Activated T-cell treated with anti-CD3 and anti-CD28 coated beads, Interleukin-2, amount 50 U/mL, for 1 hour (primary cell): ENCODE measurements at regions not wholly inside any gene's neighbourhood (a gene's known extent, or its start where the extent isn't known, plus 50 kb on each side); places are given as distances from the start of the nearest gene placed in this dataset.

ENCODE experiments used
- DNase-seq: peaks from one replicate; pipeline ENCODE4 v3.0.0-alpha.2; 2020

GRCh38 chr2:118223992-118224894 is 136.0 kb downstream of the INSIG2 start:
- peak; percentile 42 for DNase-seq

DNA sequence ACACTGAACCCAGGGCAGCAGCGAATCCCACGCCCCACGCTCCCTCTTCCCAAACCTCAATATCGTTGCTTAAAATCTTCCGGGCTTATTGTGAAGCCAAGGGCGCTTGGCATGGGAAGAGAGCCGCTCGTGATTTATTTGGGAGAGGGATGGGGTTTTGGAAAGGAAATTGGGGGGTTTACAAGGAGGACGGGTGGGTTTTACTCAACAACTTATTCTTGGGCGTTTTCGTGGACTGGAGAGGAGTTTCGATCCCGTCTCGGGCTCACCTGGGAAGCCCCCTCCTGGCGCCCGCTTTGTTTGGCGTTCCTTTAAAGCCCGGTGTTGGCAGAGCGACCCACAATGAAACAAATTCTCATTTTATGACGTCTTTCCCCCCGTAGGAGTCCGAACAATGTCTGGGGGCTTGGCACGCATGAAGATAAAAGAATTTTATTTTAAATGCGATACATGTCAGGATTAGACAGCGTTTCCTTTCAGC is 135.3 kb downstream of the INSIG2 start:
- DNase-seq, result peak; percentile 23

GRCh38 chr2:118222672-118223421 is 134.6 kb downstream of the INSIG2 start:
- DNase-seq, result no peak

DNA sequence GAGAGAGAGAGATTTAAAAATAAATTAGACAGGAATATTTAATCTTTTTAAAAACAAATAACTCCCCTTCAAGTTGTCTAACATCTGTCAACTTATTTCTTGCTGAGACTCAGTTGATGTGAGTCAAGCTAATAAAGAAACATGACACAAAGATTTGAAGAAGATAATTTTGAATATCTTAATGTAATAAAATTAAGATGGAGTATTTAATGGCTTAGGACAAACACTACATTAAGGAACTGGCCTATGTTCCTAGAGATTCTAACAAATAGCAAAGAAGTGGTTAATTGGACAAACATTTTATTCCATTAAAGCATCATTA is 134.0 kb downstream of the INSIG2 start:
- no peak for DNase-seq

DNA sequence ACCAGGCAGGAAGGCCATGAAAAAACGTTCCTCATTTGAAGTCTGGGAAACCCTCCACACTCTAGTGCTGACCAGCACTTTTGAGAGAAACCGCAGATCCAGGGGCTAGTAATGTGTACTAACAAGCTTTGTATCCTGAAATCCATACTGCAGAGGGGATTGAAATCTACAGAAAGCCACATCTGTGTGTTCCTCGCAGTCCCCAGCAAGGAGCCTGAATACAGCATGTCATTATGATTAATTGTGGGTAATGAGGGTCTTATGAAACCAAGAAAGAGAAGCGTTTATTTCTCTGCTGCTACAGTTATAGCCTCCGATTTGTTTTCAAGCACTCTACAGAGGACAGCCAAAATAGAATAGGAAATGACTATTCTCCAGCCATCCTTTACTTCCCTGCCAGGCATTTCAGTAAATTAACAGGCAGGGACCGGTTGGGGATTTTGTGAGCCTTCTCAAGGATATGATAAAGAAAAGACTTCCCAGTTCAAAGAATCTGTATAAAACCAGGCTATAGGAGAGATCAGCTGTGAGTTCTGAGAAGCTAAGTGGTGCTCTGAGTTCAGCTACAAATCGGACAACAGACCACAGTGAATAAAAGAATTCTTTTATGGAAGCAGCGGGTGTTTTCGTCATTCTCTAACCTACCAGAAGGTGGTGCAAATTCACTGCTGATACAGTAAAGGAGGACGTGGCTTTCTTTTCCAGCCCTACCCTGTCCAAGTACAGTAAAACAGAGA is 133.4 kb downstream of the INSIG2 start:
- no peak for DNase-seq

GRCh38 chr2:118219611-118220010 is 131.3 kb downstream of the INSIG2 start:
- DNase-seq, result no peak

- no peak for DNase-seq
Measured at GRCh38 chr2:118216224-118216623, 128.0 kb downstream of the INSIG2 start.

DNA sequence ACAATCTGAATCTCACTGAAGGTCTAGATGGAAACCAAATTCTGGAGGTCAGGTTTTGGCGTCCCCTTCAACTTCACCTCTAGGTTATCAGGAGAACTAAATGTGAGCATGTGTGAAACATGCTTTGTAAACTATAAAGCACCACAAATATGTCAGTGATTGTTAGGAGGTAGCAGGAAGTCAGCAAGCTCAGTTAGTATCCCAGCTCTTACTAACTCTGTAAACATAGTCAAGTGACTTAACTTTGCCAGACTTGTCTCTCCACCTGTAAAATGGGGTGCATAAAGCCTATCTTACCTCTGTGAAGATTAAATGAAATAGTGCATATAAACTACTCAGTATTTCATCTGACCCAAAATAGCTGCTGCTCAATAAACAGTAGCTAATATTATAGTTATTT is 121.5 kb downstream of the INSIG2 start:
- no peak for DNase-seq

DNA sequence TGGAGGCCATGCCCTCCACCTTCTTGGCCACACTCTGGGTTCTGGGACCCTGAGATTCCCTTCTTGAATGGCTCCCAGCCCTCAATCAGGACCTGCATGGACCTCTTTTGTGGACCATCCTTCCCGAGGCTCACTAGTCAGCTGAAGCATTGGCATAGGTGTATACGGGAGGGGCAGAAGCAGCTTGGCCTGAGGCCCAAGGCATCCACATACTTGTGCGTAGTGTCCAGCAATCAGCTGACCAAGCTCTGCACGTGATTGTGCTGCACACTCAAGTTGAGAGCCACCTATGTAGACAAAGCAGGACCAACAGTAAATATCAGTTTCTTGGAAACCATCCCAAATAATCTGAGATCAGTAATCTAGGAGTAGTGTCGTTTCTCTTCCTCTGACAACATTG is 119.6 kb downstream of the INSIG2 start:
- no peak for DNase-seq

- peak; percentile 64 for DNase-seq
Measured at GRCh38 chr2:118202707-118203303, 114.5 kb downstream of the INSIG2 start.

- no peak for DNase-seq
Measured at GRCh38 chr2:118198268-118198667, 110.0 kb downstream of the INSIG2 start.

DNA sequence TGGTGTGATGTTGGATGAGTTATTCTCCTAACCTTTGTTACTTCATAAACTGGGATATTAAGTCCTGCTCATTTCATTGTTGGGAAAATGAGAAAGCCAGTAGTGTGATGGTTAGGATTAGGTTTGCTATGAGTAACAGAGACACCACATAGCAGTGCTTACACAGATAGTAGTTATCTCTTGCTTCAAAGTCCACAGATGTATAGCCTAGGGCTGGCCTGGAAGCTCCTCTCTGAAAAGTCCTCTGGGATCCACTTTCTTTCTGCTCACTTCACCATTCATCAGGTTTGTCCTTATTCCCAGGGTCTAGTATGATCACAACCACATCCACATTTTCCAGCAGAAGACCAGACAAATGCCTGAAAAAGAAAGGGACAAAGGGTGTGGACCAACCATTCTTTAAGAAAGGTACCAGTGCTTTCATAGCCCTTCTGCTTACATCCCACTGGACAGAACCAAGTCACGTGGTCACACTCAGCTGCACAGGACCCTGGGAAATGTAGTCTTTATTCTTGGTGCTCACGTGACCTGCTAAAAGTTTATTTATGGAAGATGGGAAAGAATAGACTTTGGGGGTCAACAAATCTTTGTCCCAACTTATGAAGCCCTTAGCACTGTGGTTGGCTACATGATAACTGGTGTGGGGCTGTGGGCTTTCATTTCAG is 108.9 kb downstream of the INSIG2 start:
- no peak for DNase-seq

DNA sequence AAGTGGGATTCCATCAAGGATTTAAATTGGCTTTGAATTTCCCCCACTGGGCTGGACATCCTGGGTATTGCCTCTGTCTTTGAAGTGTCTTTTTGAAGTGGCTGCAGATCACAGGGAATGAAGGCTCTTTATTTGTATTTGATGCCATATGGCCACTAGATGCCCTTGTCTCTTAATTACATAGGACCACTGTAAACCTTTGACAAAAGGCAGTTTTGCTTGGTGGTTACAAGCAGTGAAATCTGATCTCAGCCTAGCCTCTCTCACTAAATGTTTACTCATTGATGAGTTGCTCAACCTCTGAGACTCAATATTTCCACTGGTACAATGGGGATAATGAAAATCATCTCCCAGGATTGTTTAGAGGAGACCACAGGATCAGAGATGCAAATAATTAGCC is 102.2 kb downstream of the INSIG2 start:
- no peak for DNase-seq

DNA sequence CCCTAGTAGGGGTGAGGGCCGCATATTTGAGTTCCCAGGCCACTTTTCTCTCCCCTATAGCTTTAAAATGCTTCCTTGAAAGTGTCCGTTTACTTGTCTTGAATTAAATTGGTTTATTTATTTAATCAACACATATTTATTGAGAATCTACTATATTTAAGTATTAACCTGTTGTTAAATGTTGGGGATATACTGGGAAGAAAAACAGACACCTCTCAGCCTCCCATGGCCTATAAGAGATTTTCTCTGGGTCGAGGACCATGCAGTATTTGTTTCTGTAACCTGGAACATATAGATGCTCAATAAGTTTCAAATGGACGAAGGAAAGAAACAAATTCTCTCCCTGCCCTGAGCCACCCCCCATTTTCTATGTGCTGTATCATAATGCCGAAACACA is 98.6 kb downstream of the INSIG2 start:
- no peak for DNase-seq

DNA sequence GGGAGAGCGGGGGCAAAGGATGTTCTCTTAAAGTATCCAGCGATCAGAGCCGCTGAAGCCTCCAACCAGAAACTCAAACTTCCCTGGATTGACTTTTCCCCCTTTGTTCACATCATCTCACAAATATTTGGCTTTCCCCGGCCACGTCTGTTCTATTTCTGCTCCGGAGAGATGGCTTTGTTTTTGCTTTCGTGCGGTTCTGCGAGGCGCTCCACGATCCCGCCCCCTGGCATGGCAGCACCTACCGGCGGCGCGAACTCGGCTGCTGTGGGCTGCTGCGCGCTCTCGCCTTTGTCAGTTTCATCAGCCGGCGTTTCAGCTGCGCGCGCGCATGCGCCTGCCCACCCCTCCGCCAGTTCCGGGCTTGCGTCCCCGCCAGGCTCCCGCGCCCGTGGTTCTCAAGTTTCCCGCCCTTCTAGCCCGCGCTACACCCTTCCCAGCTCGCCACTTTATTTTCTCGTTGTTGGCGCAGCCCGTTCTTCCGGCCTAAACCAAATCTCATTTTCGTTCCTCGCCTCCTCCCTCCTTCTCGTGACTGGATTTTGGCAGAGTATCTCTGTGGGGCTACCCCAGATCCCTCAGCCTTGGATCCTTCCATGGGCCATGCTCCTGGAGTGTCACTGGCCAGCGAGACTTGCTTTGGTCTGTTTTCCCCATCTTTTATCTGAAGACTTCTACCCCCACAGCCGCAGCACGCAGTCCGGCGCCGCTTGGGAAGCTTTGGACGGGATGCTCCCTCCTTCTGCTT is 98.0 kb downstream of the INSIG2 start:
- DNase-seq, result peak; percentile 86

- peak; percentile 60 for DNase-seq
Measured at GRCh38 chr2:118185210-118186109, 97.2 kb downstream of the INSIG2 start.

DNA sequence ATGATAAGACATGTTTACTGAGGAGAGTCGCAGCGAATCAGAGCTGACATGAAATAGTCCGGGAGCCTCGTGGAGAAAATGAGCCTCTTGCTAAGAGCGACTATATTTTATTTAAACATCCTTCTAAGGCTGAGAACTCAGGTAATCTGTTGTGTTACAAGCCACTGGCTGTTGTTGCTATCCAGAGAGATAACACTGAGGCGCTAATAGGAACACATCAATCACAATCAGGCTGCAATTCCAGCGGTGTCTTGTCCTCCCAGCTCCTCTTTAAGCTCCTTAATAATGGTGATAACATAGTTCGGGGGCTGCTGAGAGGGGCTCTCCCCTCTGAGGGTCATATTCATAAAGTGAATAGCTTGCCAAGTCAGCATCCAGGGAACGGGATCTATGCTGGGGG is 95.1 kb downstream of the INSIG2 start:
- no peak for DNase-seq

GRCh38 chr2:118179445-118179844 is 91.2 kb downstream of the INSIG2 start:
- no peak for DNase-seq

DNA sequence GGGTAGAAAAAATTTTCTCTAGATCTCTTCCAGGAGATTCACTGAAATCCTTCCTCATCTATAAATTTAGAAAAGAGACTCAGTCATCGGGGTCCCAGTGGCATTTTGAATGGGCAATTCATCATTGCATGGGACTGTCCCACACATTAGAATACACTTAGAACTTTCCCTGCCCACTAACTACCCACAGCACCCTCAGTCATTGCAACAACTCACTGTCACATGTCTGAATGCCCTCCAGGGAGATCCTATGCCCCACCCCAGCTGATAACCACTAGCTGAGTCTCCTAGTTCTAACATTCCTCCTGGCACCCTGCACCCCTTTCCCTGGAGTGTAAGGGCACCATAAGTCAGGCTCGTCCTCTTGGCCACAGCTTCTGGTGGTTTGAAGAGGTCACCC is 89.6 kb downstream of the INSIG2 start:
- DNase-seq, result no peak

GRCh38 chr2:118177318-118177717 is 89.0 kb downstream of the INSIG2 start:
- DNase-seq, result no peak

DNA sequence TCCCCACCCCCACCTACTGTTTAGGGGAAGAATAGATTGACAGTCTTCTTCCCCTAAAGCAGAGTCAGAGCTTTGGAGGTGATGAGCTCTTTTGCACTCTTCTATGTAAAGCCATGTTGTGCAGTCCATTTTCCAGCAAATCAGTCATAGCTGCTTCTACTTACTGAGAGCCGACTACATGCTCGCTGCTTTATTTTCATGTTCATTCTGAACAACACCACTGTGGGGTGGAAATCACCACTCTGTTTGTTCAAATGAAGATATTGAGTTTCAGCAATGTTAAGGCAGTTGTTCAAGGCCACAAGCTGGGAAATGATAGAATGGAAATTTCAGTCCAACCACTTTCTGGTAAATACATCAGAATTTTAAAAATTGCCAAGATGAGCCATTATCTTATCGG is 88.3 kb downstream of the INSIG2 start:
- no peak for DNase-seq
